PC-3 (cell line): ENCODE measurements at regions not wholly inside any gene's neighbourhood (a gene's known extent, or its start where the extent isn't known, plus 50 kb on each side); places are given as distances from the start of the nearest gene placed in this dataset.

Experiments used
- ATAC-seq: fragments of 200-7000 bp; cut with Tn5 transposase; 2 replicates; pipeline ENCODE4 v1.9.1; 2020; ENCODE audit warnings: mild to moderate bottlenecking, moderate library complexity
- BruUV-seq: library from RNA; stranded (reverse); fragments of 400-500 nt; replicated peaks from 2 replicates; lab custom pipeline; 2021; lab: Mats Ljungman, UMichigan
- CTCF ChIA-PET: fragments of 300-600 bp; sonication (Branson Sonifier 250); formaldehyde crosslinking; loops from one replicate; lab custom pipeline; 2022; ENCODE audit warnings: antibody characterized with exemption; lab: Charles Lee
- POLR2A ChIA-PET: fragments of 300-600 bp; sonication (Branson Sonifier 250); formaldehyde crosslinking; loops from one replicate; lab custom pipeline; 2022; ENCODE audit warnings: antibody characterized with exemption; ENCODE audit not compliant: unreplicated experiment; lab: Charles Lee
- DNase-seq: peaks from one replicate; pipeline ENCODE4 v3.0.0-alpha.2; 2015
- H2AFZ ChIP-seq: fragments of 300-600 bp; sonication (generic); 2 replicates; pipeline ENCODE4 v1.6.0; 2016; ENCODE audit warnings: antibody characterized with exemption, low read length
- H3F3A ChIP-seq: fragments of 300-600 bp; sonication (generic); one replicate; pipeline ENCODE4 v1.6.0; 2017; ENCODE audit warnings: antibody characterized with exemption, low read length, control low read depth, mild to moderate bottlenecking; ENCODE audit not compliant: unreplicated experiment
- H3K27ac ChIP-seq: fragments of 300-600 bp; sonication (generic); 2 replicates; pipeline ENCODE4 v1.5.1; 2016; ENCODE audit warnings: mild to moderate bottlenecking, low read length
- H3K27me3 ChIP-seq: fragments of 300-600 bp; sonication (generic); 2 replicates; pipeline ENCODE4 v1.6.1; 2016; ENCODE audit warnings: low read length, mixed read lengths
- H3K36me3 ChIP-seq: fragments of 300-600 bp; sonication (generic); 2 replicates; pipeline ENCODE4 v1.6.1; 2016; ENCODE audit warnings: low read depth, mixed run types, low read length, mixed read lengths
- H3K4me1 ChIP-seq: fragments of 300-600 bp; sonication (generic); 2 replicates; pipeline ENCODE4 v1.5.1; 2016; ENCODE audit warnings: low read length; ENCODE audit not compliant: insufficient read depth
- H3K4me2 ChIP-seq: fragments of 300-600 bp; sonication (generic); 2 replicates; pipeline ENCODE4 v1.6.0; 2016; ENCODE audit warnings: low read length
- H3K4me3 ChIP-seq: fragments of 300-600 bp; sonication (generic); 2 replicates; pipeline ENCODE4 v1.5.1; 2016; ENCODE audit warnings: mild to moderate bottlenecking, low read length, mixed read lengths
- H3K79me2 ChIP-seq: fragments of 300-600 bp; sonication (generic); 2 replicates; pipeline ENCODE4 v1.6.1; 2017; ENCODE audit warnings: low read length, mixed read lengths
- H3K9ac ChIP-seq: fragments of 300-600 bp; sonication (generic); 2 replicates; pipeline ENCODE4 v1.6.0; 2016; ENCODE audit warnings: mild to moderate bottlenecking, low read length
- H3K9me2 ChIP-seq: fragments of 300-600 bp; sonication (generic); replicated peaks from 2 replicates; pipeline ENCODE4 v1.6.1; 2016; ENCODE audit warnings: mixed run types, low read length, mixed read lengths
- H3K9me3 ChIP-seq: fragments of 300-600 bp; sonication (generic); 2 replicates; pipeline ENCODE4 v1.6.1; 2016; ENCODE audit warnings: low read length, mixed read lengths
- H4K20me1 ChIP-seq: fragments of 300-600 bp; sonication (generic); 2 replicates; pipeline ENCODE4 v1.6.1; 2016; ENCODE audit warnings: low read length, mixed read lengths
- CTCF ChIP-seq: fragments of 300-600 bp; sonication (generic); conservative IDR thresholded peaks from 2 replicates; pipeline ENCODE4 v1.5.1; 2017; ENCODE audit warnings: antibody characterized with exemption, low read depth, mild to moderate bottlenecking, low read length
- EZH2 ChIP-seq: fragments of 300-600 bp; sonication (generic); IDR thresholded peaks from one replicate; pipeline ENCODE4 v1.6.1; 2017; ENCODE audit warnings: antibody characterized with exemption, mild to moderate bottlenecking, low read length; ENCODE audit not compliant: unreplicated experiment
- EZH2phosphoT487 ChIP-seq: fragments of 300-600 bp; sonication (generic); IDR thresholded peaks from 2 replicates; pipeline ENCODE4 v1.6.1; 2018; ENCODE audit warnings: mild to moderate bottlenecking, antibody characterized with exemption, low read length, borderline replicate concordance
- intact Hi-C: fragments of 100-400 bp; cut with micrococcal nuclease; formaldehyde crosslinking; loops from 2 replicates; pipeline ENCODE4 v1.9.0; 2023

- TF ChIP-seq EZH2phosphoT487 (no peak), CTCF (no peak), EZH2 (no peak)
- intact Hi-C loops = no loop called here
- no TSS peak for BruUV-seq
- Histone ChIP-seq H3K4me3 (no peak overlapping the region), H2AFZ (no peak overlapping the region), H3K4me1 (no peaks in the 10 kb centered on the region), H3K36me3 (no peaks in the 10 kb centered on the region), H3K27me3 (no peaks in the 10 kb centered on the region), H3K9me2 (no peaks in the 10 kb centered on the region), H3K79me2 (no peaks in the 10 kb centered on the region), H3K9me3 (no peaks in the 10 kb centered on the region), H3K9ac (no peak overlapping the region), H3K27ac (no peak overlapping the region), H4K20me1 (no peaks in the 10 kb centered on the region), H3F3A (no peaks in the 10 kb centered on the region), H3K4me2 (no peak overlapping the region)
- DNase-seq (no peak), ATAC-seq (no peak)
- CTCF ChIA-PET = no interaction called here
- POLR2A ChIA-PET = no interaction called here
Observed at GRCh38 chr7:57789130-57789529, 339.2 kb downstream of the ZNF716 start.

GRCh38 chr7:57819491-57819981 lies 369.6 kb downstream of the ZNF716 start:
- BruUV-seq = no TSS peak
- no peak for ATAC-seq

More at GRCh38 chr7:57819491-57819981, 369.6 kb downstream of the ZNF716 start:
- no peaks in the 10 kb centered on the region for H3K4me1 ChIP-seq
- H4K20me1 ChIP-seq = no peaks in the 10 kb centered on the region
- no peak overlapping the region for H2AFZ ChIP-seq
- no peaks in the 10 kb centered on the region for H3K27me3 ChIP-seq
- H3K9ac ChIP-seq = no peak overlapping the region
- intact Hi-C loops = no loop called here
- ChIA-PET POLR2A (no interaction called here), CTCF (no interaction called here)
- no peak overlapping the region for H3K27ac ChIP-seq
- DNase-seq = no peak
- H3K4me2 ChIP-seq = no peak overlapping the region
- no peaks in the 10 kb centered on the region for H3K79me2 ChIP-seq
- H3K4me3 ChIP-seq = no peak overlapping the region
- H3F3A ChIP-seq = no peaks in the 10 kb centered on the region
- no peaks in the 10 kb centered on the region for H3K36me3 ChIP-seq
- TF ChIP-seq EZH2phosphoT487 = no peak
- TF ChIP-seq CTCF = no peak
- TF ChIP-seq EZH2 = no peak
- H3K9me2 ChIP-seq = no peaks in the 10 kb centered on the region
- H3K9me3 ChIP-seq = no peaks in the 10 kb centered on the region
